ENCODE measurements at regions not wholly inside any gene's neighbourhood (a gene's known extent, or its start where the extent isn't known, plus 50 kb on each side); places are given as distances from the start of the nearest gene placed in this dataset.
"Not testable (repeated sequence)": the region's sequence is repeated elsewhere in the genome, so short reads cannot be mapped to it uniquely, and the experiment has no call there.

DNA sequence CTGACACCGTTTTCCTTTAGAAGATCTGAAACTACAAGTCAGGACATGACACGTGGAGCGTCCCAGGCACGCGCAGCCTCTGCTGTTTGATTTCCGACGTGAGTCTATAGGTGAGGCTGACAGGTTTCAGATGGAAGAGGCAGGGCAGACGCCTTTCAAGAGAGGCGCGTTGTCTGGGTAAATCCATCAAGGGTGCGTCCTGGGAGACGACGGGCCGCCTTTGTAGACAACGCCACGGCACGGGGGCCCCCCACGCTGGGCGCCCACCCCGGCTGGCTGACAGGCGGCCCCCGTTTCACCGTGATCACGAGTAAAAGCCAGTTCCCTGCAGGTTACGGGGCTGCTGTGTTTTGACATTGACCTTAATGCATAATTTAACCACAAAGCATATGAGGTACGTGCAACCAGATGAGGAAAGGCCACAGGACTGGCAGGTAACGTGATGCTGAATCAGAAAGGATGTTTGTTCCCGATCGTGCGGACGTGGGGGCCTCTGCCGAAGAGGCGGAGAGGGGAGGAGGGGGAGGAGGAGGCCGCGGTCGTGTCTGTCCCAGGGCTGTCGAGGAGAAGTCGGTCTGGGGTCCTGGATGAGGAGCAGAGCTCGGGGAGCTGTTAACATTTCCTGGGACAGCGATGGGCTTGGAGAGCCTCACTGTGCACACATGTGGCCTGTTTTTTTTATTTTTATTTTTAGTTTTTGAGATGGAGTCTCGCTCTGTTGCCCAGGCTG lies 51.1 kb upstream of the PPP2R3B start:
- Mint-ChIP-seq H3K9me3 (peaks cover 24% of the 10 kb centered on the region), H3K4me1 (ENCODE audit: low read depth) (peaks cover 5% of the 10 kb centered on the region), H3K36me3 (ENCODE audit: low read depth) (peaks cover 8% of the 10 kb centered on the region), H3K27ac (no peak overlapping the region), H3K4me3 (ENCODE audit: low read depth) (no peak overlapping the region), H3K27me3 (ENCODE audit: low read depth) (no peaks in the 10 kb centered on the region)
- no peak for DNase-seq (ENCODE audit: low spot score)
- intact Hi-C loops (cut with micrococcal nuclease), result no loop called here

DNA sequence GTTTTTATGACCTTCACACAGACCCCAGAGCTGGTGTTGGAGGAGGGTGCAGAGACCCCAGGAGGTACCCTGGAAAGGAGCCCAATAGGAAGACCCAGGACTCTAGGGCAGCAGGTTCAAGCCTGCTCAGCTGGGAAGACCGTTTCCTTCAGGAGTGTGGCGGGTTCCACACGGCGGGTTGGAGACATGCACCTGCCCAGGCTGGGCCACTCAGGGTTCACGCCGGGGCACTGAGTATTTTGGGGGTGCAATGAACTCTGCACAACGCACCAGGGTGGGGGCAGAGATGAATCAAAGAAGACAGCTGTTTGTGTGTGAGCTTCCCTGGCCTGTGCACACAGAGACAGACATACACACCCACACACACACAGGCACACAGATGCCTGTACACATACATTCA lies 52.5 kb upstream of the PPP2R3B start:
- Mint-ChIP-seq H3K4me3 (ENCODE audit: low read depth) (no peak overlapping the region), H3K36me3 (ENCODE audit: low read depth) (peaks cover 8% of the 10 kb centered on the region), H3K9me3 (peaks cover 24% of the 10 kb centered on the region), H3K27ac (no peak overlapping the region), H3K27me3 (ENCODE audit: low read depth) (no peaks in the 10 kb centered on the region), H3K4me1 (ENCODE audit: low read depth) (peaks cover 7% of the 10 kb centered on the region)
- intact Hi-C loops (cut with micrococcal nuclease), result no loop called here
- no peak for DNase-seq (ENCODE audit: low spot score)

DNA sequence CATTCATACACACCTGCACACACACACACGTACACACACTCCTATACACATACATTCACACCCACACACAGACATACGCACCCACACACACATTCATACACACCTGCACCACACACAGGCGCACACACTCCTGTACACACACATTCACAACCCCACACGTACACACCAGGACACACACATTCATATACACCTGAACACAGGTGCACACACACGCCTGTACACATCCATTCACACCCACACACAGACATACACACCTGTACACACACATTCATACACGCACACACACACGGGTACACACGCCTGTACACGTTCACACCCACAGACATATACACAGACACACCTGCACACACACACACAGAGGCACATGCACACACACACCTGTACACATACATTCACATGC lies 53.0 kb upstream of the PPP2R3B start:
- DNase-seq (ENCODE audit: low spot score), result no peak
- peaks cover 9% of the 10 kb centered on the region for H3K4me1 Mint-ChIP-seq (ENCODE audit: low read depth)
- no peaks in the 10 kb centered on the region for H3K27me3 Mint-ChIP-seq (ENCODE audit: low read depth)
- H3K36me3 Mint-ChIP-seq (ENCODE audit: low read depth), result peaks cover 8% of the 10 kb centered on the region
- peaks cover 24% of the 10 kb centered on the region for H3K9me3 Mint-ChIP-seq
- intact Hi-C loops (cut with micrococcal nuclease), result no loop called here
- H3K4me3 Mint-ChIP-seq (ENCODE audit: low read depth), result no peak overlapping the region
- H3K27ac Mint-ChIP-seq, result no peak overlapping the region

DNA sequence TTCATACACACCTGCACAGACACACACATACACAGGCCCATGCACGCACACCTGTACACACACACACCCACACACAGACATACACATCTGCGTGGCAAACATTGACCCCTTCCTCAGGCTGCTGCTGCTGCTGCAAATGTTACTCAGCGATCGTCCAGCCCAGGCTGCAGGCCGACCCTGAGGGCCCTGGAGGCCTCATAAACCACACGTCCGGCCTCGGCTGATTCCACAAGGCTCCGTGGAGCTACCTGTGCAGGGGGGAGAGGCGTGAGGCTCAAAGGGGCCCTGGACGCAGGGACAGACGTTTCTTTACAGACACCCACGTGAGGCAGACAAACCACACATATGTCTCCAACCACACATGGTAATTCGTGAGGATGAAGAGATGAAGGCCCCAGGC lies 53.9 kb upstream of the PPP2R3B start:
- peaks cover 8% of the 10 kb centered on the region for H3K36me3 Mint-ChIP-seq (ENCODE audit: low read depth)
- intact Hi-C loops (cut with micrococcal nuclease), result no loop called here
- H3K27me3 Mint-ChIP-seq (ENCODE audit: low read depth), result no peaks in the 10 kb centered on the region
- peaks cover 9% of the 10 kb centered on the region for H3K4me1 Mint-ChIP-seq (ENCODE audit: low read depth)
- no peak overlapping the region for H3K4me3 Mint-ChIP-seq (ENCODE audit: low read depth)
- H3K27ac Mint-ChIP-seq, result no peak overlapping the region
- peaks cover 19% of the 10 kb centered on the region for H3K9me3 Mint-ChIP-seq
- no peak for DNase-seq (ENCODE audit: low spot score)

DNA sequence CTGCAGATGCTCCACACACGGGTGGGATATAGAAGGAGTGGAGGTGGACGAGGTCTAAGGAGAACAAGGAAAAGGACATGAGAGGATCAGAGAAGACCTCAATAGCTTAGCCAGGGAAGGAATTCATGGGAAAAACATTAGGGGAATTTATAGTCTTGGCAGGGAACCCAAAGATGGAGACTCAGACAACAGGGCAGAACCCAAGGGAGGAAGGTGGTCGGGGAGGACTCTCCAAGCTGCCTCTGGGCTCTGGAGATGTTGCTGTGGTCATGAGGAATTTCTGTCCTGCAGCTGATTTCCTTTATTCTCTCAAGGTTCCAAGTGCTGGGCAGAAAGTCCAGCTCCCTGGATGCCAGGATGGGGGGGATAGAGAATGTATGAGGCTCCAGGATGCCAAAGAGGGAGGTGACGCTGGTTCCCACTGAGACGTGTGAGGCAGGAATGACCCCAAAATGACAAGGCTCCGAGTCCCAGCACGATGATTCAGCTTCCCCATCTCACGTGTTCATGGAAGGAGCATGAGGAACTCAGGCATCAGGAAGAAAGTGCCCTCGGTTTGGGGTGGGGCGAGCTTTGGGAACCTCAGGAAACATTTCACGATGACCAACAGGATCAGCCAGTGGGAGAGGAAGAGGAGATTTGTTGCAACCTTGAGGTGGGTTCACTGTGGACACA lies 57.0 kb upstream of the PPP2R3B start:
- Mint-ChIP-seq H3K4me3 (ENCODE audit: low read depth) (no peak overlapping the region), H3K9me3 (peaks cover 14% of the 10 kb centered on the region), H3K4me1 (ENCODE audit: low read depth) (peaks cover 4% of the 10 kb centered on the region), H3K27me3 (ENCODE audit: low read depth) (no peaks in the 10 kb centered on the region), H3K27ac (no peak overlapping the region), H3K36me3 (ENCODE audit: low read depth) (peaks cover 8% of the 10 kb centered on the region)
- intact Hi-C loops (cut with micrococcal nuclease), result no loop called here
- DNase-seq (ENCODE audit: low spot score), result no peak

DNA sequence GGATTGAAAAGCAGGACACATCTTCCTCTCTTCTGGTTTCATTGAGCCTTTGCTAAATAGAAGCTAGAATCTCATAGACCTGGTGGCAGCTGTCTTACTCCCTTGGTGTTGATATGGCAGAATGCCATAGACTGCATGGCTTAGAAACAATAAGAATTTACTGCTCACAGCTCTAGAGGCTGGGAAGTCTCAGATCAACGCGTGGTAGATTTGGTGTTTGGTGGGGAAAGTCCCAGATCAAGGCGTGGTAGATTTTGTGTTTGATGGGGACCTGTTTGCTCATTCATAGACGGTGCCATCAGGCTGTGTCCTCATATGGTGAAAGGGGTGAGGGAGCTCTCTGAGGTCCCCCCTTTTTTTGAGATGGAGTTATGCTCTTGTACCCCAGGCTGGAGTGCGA lies 57.6 kb upstream of the PPP2R3B start:
- Mint-ChIP-seq H3K9me3 (peaks cover 14% of the 10 kb centered on the region), H3K36me3 (ENCODE audit: low read depth) (peaks cover 8% of the 10 kb centered on the region), H3K4me3 (ENCODE audit: low read depth) (no peak overlapping the region), H3K27me3 (ENCODE audit: low read depth) (no peaks in the 10 kb centered on the region), H3K4me1 (ENCODE audit: low read depth) (peaks cover 4% of the 10 kb centered on the region), H3K27ac (no peak overlapping the region)
- DNase-seq (ENCODE audit: low spot score), result no peak
- intact Hi-C loops (cut with micrococcal nuclease), result no loop called here

DNA sequence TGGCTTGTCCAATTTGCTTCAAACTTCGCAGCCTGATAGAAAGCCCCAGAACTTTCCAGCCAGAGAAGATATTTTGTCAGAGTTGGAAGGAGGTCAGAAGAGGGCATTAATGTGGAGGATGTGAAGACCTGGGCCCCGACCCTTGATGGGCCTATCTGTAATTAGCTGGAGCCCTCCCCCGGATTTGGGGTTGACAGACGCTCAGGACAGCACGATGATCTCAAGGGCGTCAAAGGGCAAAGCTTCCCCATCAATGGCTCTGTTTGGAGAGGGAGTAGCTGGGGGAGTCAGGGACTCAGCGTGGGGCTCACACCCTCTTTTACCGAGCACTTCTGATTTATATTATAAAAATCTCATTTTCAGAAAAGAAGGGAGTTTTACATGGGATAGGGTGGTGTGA lies 59.0 kb upstream of the PPP2R3B start:
- DNase-seq (ENCODE audit: low spot score), result no peak
- H3K27ac Mint-ChIP-seq, result no peak overlapping the region

DNA sequence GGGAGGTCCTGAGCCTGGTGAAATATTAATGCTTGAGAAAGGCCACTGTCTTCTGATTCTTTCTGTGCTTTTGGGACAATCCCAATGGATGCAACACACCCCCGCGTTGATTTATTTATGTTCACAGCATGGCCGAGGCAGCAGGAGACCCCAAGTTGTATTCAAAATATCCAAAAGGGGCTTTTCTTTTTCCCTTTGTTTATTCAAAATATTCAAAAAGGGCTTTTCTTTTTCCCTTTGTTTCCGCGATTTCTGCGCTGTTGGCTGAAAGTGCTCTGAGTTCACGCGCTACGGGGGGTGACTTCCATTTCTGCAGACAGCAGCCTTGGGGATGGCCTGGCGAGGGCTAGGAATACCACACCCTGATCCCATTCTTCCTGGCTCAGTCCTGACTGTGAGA lies 59.5 kb upstream of the PPP2R3B start:
- H3K9me3 Mint-ChIP-seq, result no peaks in the 10 kb centered on the region
- no peaks in the 10 kb centered on the region for H3K27me3 Mint-ChIP-seq (ENCODE audit: low read depth)

More for the DNA sequence above, 59.0 kb upstream of the PPP2R3B start:
- H3K9me3 Mint-ChIP-seq, result peaks cover under 1% of the 10 kb centered on the region
- H3K4me1 Mint-ChIP-seq (ENCODE audit: low read depth), result peaks cover 4% of the 10 kb centered on the region
- no peak overlapping the region for H3K4me3 Mint-ChIP-seq (ENCODE audit: low read depth)
- intact Hi-C loops (cut with micrococcal nuclease), result no loop called here
- H3K27me3 Mint-ChIP-seq (ENCODE audit: low read depth), result no peaks in the 10 kb centered on the region
- H3K36me3 Mint-ChIP-seq (ENCODE audit: low read depth), result peaks cover 3% of the 10 kb centered on the region

DNA sequence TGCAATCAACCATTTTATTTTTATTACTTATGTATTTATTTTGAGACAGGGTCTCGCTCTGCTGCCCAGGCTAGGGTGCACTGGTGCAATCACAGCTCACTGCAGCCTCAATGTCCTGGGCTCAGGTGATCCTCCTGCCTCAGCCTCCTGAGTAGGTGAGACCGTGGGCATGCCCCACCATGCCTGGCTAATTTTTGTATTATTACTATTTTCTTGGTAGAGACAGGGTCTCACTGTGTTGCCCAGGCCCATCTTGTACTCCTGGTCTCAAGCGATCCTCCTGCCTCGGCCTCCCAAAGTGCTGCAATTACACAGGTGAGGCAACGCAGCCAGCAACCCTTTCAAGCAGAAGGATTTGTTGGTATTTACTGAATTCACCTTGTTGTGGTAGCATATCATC lies 60.3 kb upstream of the PPP2R3B start:
- H3K4me3 Mint-ChIP-seq (ENCODE audit: low read depth), result no peak overlapping the region
- H3K27me3 Mint-ChIP-seq (ENCODE audit: low read depth), result no peaks in the 10 kb centered on the region
- no peak for DNase-seq (ENCODE audit: low spot score)
- peaks cover 4% of the 10 kb centered on the region for H3K4me1 Mint-ChIP-seq (ENCODE audit: low read depth)
- H3K9me3 Mint-ChIP-seq, result no peaks in the 10 kb centered on the region
- H3K36me3 Mint-ChIP-seq (ENCODE audit: low read depth), result peaks cover 3% of the 10 kb centered on the region
- intact Hi-C loops (cut with micrococcal nuclease), result no loop called here
- no peak overlapping the region for H3K27ac Mint-ChIP-seq

More for the DNA sequence above, 59.5 kb upstream of the PPP2R3B start:
- H3K27ac Mint-ChIP-seq, result no peak overlapping the region
- intact Hi-C loops (cut with micrococcal nuclease), result no loop called here
- H3K36me3 Mint-ChIP-seq (ENCODE audit: low read depth), result peaks cover 3% of the 10 kb centered on the region
- no peak for DNase-seq (ENCODE audit: low spot score)
- H3K4me3 Mint-ChIP-seq (ENCODE audit: low read depth), result no peak overlapping the region
- peaks cover 4% of the 10 kb centered on the region for H3K4me1 Mint-ChIP-seq (ENCODE audit: low read depth)

DNA sequence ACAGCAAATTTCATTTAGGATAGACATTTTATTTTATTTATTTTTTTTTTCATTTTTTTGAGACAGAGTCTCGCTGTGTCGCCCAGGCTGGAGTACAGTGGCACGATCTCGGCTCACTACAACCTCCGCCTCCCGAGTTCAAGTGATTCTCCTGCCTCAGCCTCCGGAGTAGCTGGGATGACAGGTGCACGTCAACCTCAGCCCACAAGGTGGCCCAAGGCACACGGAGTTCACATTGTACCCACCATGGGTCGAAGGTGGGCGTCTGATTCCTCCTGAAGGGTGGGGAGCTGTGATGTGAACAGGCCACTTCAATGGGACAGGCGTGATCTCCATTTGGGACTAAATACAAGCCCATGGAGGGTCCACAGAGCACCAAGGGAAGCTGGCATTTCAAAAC lies 65.0 kb upstream of the PPP2R3B start:
- H3K27ac Mint-ChIP-seq; H3K36me3 Mint-ChIP-seq (ENCODE audit: low read depth); DNase-seq (ENCODE audit: low spot score); H3K4me1 Mint-ChIP-seq (ENCODE audit: low read depth); H3K27me3 Mint-ChIP-seq (ENCODE audit: low read depth); intact Hi-C loops (cut with micrococcal nuclease); H3K4me3 Mint-ChIP-seq (ENCODE audit: low read depth): not testable (repeated sequence)
- H3K9me3 Mint-ChIP-seq, result peaks cover 16% of the 10 kb centered on the region

DNA sequence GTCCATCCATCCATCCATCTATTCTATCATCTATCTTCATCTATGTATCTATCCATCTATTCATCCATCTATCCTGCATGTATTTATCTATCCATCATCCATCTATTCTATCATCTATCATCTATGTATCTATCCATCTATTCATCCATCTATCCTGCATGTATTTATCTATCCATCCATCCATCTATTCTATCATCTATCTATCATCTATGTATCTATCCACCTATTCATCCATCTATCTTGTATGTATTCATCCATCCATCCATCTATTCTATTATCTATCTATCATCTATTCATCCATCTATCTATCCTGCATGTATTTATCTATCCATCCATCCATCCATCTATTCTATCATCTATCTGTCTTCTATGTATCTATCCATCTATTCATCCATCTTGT lies 65.9 kb upstream of the PPP2R3B start:
- Mint-ChIP-seq H3K4me3 (ENCODE audit: low read depth) (no peak overlapping the region), H3K27ac (no peak overlapping the region), H3K36me3 (ENCODE audit: low read depth) (no peaks in the 10 kb centered on the region), H3K9me3 (peaks cover 25% of the 10 kb centered on the region), H3K4me1 (ENCODE audit: low read depth) (no peaks in the 10 kb centered on the region), H3K27me3 (ENCODE audit: low read depth) (no peaks in the 10 kb centered on the region)
- no peak for DNase-seq (ENCODE audit: low spot score)
- intact Hi-C loops (cut with micrococcal nuclease), result no loop called here

DNA sequence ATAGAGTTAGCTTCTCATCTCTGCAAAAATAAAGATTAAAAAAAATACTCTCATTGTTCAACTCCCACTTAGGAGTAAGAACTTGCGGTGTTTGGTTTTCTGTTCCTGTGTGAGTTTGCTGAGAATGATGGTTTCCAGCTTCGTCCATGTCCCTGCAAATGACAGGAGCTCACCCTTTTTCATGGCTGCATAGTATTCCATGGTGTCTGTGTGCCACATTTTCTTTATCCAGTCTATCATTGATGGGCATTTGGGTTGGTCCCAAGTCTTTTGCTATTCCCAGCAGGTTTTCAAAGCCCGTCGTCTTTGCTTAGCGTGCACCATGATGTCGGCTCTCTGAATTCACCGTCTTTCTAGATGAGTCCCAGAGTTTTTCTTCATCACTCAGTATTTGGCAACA lies 67.8 kb upstream of the PPP2R3B start:
- DNase-seq (ENCODE audit: low spot score); intact Hi-C loops (cut with micrococcal nuclease); H3K27ac Mint-ChIP-seq; H3K36me3 Mint-ChIP-seq (ENCODE audit: low read depth); H3K27me3 Mint-ChIP-seq (ENCODE audit: low read depth); H3K4me1 Mint-ChIP-seq (ENCODE audit: low read depth); H3K4me3 Mint-ChIP-seq (ENCODE audit: low read depth): not testable (repeated sequence)
- peaks cover 25% of the 10 kb centered on the region for H3K9me3 Mint-ChIP-seq

DNA sequence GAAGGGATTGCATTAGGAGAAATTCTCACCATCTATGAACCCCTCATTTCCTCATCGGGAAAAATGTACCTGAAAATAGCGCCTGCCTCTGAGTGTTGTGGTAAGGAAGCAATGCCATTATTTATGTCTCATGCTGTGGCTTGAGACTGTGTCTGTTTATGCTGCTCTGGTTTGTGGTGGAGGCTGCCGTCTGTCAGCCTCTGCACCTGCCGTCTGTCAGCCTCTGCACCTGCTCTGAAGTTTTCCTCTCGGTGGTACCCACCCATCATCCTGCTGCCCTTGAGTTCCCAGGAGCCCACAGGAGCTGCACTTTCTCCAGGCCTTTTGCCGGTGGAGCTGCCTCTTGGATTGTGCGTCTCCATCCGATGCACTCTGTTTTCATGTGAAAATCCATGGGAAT lies 68.5 kb upstream of the PPP2R3B start:
- Mint-ChIP-seq H3K4me3 (ENCODE audit: low read depth) (no peak overlapping the region), H3K27me3 (ENCODE audit: low read depth) (no peaks in the 10 kb centered on the region), H3K27ac (no peak overlapping the region), H3K36me3 (ENCODE audit: low read depth) (no peaks in the 10 kb centered on the region), H3K9me3 (peaks cover 25% of the 10 kb centered on the region), H3K4me1 (ENCODE audit: low read depth) (no peaks in the 10 kb centered on the region)
- DNase-seq (ENCODE audit: low spot score), result no peak
- intact Hi-C loops (cut with micrococcal nuclease), result no loop called here
